SH-SY5Y (cell line): ENCODE measurements at regions not wholly inside any gene's neighbourhood (a gene's known extent, or its start where the extent isn't known, plus 50 kb on each side); places are given as distances from the start of the nearest gene placed in this dataset.

Source experiments
- GATA2 ChIP-seq: IDR thresholded peaks from 2 replicates; pipeline ENCODE4 v1.6.1; 2011; ENCODE audit warnings: mild to moderate bottlenecking, low read depth, low read length
- GATA3 ChIP-seq: IDR thresholded peaks from 2 replicates; pipeline ENCODE4 v1.6.1; 2011; ENCODE audit warnings: low read depth, mild to moderate bottlenecking, low read length, moderate library complexity

- TF ChIP-seq GATA2, result no peak
- TF ChIP-seq GATA3, result no peak
Measured at GRCh38 chr2:118449401-118449800, 361.1 kb downstream of the INSIG2 start.
